Stimulated activated CD8-positive, alpha-beta memory T cell treated with anti-CD3 and anti-CD28 coated beads, Interleukin-15, amount 100 ng/mL, for 1 hour (primary cell): ENCODE measurements at regions not wholly inside any gene's neighbourhood (a gene's known extent, or its start where the extent isn't known, plus 50 kb on each side); places are given as distances from the start of the nearest gene placed in this dataset.

Experiments
- DNase-seq: peaks from one replicate; pipeline ENCODE4 v3.0.0-alpha.2; 2020; ENCODE audit warnings: low read depth

DNA sequence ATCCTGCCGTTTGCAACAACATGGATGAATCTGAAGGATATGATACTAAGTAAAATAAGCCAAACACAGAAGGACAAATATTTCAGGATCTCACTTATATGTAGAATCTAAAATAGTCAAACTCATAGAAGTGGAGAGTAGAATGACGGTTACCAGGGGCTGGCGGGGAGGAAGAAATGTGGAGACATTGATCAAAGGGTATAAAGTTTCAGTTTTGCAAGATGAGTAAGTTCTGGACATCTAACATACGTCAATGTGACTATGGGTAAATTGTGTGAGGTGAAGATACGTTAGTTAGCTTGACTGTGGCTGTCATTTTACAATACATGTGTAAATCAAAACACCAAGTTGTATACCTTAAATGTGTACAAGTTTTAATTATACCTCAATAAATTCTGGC lies 200.3 kb downstream of the SNX18 start:
- no peak for DNase-seq

DNA sequence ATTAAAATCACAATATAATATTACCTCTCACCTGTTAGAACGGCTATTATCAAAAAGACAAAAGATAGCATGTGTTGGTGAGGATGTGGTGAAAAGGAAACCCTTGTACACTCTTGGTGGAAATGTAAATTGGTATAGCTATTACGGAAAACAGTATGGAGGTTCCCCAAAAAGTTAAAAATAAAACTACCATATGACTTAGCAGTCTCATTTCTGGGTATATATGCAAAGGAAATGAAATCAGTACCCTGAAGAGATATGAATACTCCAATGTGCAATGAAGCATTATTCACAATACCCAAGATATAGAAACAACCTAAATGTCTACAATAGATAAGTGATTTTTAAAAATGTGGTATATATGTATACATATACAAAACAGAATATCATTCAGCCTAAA lies 199.9 kb downstream of the SNX18 start:
- DNase-seq, result no peak

DNA sequence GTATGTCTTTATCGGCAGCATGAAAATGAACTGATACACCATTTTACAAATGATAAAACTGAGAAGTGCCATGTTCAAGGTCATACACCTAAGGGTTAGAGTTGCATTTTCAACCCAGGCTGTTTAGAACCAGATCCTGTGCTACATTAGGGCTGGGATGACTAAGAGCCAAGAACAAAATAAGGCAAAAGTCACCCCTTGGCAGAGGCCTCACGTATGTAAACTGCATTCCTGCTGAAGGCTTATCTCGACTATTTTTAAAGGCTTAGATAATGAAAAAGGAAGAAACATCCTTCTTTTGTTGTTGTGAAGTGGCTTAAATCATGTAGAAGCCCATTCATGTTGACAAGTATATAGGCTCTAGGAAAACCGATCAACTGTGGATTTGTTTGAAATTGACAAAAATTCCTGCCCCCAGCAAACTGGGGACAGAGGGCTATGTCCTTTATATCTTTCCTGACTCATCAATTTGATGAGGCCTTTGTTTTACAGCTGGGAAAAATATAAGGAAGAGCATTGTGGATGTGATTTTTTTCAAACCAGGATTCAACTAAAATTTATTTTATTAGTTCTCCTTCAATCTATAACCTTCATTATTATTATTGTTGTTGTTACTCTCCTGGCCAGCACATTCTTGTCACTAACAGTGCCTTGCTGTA lies 196.5 kb downstream of the SNX18 start:
- DNase-seq, result no peak

DNA sequence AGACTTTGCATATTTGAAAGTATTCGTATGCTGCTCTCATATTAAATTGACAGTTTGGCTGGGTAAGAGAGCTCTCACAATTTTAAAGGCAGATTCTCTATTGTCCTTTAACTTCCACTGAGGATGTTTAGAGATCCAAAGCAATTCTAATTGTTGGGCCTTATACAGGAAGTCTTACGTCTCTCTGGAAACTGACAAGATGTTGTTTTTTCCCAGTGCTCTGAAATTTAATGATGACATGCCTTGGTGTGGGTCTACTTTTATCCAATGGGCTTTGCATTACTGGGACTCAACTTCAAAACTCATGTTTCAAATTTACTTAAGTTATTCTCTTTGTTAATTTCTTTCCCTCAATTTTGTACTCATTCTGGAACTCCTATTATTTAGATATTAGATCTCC lies 191.5 kb downstream of the SNX18 start:
- no peak for DNase-seq

DNA sequence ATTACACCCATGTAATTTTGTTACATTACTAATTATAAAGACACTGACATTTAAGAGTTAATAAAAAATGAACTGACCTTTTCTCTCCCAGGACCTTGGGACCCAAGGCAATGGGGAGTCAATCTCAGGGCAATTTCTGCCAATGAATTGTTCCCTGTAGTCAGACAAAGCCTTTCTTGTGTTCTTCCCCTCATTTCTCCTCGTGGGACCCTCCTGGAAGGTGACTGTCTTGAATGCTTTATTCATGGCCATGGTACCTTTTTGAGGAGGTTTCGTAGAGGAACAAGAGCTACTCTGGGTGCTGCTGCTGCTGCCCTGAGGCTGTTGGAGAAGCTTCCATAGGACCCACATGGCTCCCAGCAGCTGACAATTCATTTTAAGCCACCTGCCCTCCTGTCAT lies 190.3 kb downstream of the SNX18 start:
- DNase-seq, result no peak

DNA sequence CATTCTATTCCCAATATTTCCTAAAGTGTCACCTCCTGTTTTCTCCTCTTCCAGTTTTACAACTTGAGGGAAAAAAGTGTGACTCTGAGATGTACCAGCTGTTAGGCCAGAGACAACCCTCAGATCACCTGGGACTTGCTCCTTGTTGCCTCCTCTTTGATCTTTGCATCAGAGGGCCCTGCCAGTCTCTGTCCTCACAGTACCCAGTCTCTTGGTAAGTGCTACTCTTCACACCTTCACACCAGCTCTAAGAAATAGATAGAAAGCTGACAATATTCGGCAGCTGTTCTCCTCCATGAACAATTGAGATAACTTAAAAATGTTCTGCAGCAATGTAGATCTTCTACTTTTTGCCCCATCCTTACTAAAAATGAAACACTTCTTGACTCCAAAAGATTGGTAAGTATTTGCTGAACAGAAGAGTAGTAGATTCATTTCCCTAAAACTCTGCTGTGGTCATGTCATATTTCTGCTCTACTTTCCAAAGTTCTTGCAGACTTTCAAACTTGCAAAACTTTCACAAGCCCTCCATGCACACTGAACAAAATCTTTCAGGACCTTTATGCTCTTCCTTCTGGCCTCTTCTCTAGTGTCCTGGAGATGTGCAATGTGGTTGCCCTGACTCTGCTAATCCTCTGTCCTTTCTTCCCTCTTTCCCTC lies 188.6 kb downstream of the SNX18 start:
- DNase-seq, result no peak

DNA sequence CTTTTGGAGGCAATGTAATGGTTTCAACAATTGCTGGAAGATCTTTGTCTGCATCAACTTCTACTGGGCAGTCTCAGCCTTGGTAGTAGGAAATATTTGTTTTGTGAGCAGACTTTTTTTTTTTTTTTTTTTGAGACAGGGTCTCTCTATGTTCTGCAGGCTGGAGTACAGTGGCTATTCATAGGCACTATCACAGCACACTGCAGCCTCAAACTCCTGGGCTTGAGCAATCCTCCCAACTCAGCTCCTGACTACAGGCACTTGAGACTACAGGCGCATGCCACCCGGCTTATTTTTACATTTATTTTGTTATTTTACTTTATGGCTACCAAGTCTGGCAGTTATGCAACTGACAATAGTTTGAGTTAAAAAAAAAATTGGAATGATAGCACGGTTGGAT lies 187.3 kb downstream of the SNX18 start:
- DNase-seq, result no peak

DNA sequence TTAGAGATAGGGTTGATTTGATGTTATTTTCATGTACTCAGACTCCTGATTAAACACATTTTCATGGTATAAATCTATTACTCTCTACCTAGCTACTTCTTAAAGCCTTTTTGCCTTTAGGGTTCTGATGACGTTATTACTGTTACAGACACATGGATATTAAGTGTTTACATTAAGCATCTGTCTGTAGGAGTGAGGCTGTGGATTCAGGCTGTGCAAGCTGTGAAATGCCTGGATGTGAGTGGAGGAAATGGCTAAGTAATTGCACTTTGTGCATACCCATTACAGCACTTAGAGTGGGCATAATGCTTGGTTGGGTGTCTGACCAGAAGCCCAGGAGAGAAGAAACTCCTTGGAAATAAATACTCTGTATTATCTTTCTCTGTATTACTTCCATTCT lies 186.8 kb downstream of the SNX18 start:
- no peak for DNase-seq

DNA sequence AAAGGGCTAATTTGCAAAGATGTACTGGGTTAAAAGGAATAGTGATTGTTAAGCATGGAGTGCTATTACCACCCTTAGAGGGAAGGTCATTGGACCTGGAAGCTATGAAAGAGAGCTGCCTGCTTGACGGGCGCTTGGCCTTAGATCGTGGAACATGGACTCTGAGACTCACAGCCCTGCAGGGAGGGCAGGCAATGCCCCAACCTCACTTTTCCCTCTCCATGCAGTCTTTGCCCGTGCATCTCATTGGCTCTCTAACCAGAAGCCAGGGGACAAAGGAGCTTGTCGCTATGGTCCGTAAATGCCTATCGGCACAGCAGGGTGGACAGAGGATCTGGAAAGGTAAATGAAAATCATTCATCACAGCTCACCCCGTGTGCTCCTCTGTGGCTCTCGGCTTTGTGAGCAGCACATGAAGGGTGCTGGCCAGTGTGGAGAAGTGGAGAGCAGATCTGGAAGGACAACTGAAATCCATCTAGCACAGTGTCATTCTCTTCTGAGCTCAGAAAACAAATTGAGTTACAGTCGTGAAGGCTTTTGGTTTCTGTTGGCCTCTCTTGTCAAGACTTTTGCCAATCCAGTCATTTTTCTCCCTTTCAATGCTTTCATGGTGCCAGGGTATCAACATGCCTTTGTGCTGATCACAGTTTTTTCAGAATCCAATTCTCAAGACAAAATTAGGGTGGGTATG lies 186.2 kb downstream of the SNX18 start:
- no peak for DNase-seq

DNA sequence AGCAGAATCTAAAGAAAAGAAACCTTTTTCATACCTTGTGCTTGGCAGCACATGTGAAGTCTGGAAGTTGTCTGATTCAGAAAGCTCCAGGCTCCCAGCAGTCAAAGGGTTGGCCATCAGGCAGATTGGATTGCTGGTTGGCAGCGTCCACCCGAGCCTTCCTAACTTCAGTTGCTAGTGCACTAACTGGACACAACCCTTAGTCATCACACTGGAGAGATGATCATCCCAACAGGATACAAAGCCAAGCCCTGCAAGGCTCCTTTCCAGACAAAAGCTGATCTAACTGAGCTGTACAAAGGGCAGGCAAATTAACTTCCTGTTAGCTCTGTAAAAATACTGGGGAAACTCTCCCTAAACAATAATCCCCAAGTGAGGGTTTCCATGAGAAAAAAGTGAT lies 185.6 kb downstream of the SNX18 start:
- no peak for DNase-seq

DNA sequence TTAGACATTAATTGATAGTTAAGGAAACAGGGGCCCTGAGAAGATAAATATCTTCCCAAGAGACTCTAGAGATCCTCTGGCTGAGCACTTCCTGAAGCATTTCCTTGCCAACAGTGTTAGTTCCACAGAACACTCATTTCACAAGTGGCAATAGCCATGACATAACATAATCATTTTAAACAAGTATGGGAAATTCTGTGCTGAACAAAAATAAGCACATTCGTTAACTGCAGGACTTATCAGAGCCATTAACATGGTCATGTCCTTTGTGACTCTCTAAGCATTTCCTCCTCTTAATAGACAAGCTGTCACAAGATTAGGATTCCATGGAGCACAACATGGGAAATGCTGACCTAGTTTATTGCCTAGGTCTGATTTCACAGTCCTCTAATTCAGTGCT lies 184.9 kb downstream of the SNX18 start:
- DNase-seq, result no peak

DNA sequence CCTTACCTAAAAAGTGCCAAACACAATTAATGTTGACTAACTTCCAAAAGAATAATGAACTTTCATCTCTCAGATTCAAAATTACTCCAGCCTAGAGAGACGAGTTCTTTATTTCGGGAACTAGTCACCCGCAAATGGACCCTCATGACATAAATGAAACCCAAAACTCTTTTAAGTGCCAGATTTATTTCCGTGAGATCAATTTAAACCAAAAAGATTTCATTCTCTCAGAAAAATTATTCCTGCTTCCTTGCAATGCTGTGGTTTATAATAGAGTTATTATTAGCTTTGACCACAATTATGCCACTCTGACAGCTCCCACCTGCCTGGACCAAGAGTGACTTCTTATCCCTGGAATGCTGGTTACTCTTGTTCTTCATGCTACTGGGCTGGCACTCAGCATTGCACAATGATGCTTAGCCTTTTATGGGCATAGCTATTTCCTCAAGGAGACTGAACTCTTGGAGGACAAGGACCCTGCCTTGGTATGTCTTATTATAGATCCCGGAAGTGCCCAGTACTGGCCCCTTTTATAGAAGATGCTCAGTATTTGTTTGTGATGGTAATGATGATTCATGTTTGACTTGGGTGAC lies 183.5 kb downstream of the SNX18 start:
- DNase-seq, result no peak

DNA sequence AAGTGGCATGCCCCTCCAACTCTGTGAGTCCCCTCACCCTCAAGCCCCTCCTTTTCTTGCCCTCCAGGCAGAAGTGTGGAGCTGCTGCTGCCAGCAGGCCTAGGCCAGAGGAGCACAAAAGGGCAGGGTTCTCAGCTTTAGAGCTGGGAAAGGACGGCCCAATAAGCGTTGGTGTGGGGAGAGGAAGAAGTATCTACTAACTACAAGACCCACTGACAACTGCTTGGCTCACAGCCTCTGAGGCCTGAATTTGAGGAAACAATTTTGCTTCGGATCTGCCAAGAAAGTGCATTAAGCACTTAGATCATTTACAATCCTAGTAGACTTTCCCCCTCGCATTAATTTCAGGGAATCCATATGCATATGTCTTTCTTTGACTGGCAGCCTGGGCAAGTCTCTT lies 179.4 kb downstream of the SNX18 start:
- DNase-seq, result no peak

DNA sequence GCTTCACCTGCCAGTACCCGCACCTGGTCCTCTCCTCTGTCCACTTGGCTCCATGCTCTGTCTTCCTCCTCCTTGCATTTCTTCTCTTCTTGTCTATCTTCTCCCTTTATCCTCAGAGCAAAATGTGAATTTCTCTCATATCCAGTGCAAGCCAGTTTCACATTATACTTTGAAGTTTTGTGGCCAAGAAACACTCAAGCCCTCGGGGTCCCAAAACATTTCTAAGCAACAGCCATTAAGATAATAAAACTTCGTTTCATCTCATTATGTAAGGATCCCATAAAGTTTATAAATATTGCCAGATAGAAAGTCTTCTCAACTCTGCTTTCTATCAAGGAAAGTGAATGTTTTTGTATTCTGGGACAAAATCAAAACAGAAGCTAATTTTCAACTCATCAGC lies 178.8 kb downstream of the SNX18 start:
- DNase-seq, result no peak

DNA sequence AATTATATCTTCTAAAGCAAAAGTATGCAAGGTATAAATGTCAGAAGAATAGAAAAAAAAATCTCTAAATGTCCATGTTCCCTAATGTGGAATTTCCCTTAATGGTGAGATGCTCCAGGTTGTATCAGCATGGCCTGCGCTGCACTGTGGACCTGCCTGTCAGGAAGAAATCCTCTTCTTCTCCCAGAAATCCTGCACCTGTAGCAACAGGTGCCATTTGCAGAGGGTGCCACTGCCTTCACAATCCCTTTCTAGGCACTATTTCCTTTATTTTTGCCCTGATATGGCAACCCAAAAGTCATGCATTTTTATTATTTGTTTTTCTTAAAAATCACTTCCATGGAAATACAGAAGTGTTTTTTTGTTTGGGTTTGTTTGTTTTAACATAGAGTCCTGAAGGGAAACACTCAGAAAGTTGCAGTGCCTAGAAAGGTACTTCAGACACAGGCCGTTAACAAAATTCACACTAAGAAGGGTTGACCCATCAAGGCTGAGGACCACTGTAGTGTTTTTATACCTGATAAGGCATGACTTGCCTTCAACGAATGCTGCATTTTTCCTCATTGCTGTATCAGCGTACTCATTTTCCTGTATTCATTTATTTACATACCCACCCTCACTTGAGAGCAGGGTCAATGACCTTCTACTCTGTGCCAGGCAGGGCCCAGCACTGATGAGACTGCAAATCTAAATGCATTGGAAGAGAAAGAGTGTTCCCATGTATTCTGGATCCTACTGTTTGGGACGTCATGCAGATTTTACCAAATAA lies 177.8 kb downstream of the SNX18 start:
- DNase-seq, result no peak

DNA sequence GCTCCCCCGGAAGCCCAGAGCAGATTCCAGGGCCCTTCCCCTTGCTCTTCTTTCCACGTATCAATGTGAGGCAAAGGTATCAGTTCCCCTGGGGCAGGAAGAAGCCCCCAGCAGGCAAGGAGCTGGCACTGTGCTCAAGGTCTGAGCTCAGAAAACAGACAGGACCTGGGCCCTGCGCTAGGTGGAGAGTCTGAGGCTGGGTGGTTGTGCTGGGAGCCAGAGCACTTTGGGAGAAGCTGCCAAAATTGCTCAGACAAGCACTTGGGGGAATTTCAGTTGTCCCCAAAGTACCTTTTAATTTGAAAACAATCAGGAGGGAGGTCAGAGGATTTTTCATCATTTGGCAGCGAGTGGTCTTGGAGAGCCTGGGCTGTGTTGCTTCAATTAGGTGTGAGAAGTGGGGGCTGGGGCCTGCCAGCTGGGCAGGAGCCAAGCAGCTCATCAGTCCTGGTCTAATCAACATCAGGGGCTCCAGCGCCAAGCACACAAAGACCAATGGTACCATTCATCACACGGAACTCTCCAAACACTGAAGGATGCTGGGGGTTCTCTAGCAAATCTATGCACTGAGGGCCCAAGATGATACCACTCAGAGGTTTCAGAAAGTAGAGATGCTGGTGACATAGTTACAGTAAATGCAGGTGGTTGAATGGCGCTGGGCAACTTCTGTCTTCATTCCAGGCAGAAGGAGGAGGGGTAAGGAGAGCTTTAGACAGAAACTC lies 176.5 kb downstream of the SNX18 start:
- no peak for DNase-seq

DNA sequence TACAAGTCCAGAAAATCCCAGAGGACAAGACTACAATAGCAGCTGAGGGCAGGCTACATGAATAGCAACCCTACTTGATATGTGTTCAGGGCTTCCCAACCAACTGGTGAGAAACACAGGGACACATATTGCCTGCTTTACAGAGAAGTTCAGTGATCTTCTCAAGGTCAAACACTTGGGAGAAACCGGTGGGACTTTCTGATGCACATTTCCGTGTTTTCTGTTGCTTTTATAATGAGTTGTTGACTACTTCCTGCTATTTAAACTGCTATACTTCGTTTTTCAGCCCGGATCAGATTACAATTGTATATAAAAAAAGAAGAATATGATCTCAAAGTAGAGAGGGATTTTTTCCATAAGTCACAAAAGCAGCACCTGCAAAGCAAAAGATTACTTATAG lies 175.1 kb downstream of the SNX18 start:
- DNase-seq, result no peak

DNA sequence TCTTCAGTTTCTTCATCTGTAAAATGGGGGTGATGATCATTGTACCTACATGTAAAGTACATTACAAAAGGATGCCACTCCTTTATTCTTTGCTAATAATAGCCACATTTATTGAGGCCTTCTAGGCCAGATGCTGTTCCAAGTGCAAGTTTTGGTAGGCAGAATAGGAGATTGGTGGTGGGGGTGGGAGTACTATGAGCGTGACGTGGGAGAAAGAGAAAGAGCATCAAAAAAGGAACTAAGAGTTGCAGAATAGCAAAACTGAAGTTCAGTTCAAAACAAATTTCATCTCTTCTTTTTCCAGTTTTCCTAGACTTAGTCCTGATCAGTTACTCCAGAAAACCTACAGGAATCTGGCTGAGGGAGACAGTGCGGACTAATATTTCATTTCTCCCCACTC lies 174.1 kb downstream of the SNX18 start:
- no peak for DNase-seq

DNA sequence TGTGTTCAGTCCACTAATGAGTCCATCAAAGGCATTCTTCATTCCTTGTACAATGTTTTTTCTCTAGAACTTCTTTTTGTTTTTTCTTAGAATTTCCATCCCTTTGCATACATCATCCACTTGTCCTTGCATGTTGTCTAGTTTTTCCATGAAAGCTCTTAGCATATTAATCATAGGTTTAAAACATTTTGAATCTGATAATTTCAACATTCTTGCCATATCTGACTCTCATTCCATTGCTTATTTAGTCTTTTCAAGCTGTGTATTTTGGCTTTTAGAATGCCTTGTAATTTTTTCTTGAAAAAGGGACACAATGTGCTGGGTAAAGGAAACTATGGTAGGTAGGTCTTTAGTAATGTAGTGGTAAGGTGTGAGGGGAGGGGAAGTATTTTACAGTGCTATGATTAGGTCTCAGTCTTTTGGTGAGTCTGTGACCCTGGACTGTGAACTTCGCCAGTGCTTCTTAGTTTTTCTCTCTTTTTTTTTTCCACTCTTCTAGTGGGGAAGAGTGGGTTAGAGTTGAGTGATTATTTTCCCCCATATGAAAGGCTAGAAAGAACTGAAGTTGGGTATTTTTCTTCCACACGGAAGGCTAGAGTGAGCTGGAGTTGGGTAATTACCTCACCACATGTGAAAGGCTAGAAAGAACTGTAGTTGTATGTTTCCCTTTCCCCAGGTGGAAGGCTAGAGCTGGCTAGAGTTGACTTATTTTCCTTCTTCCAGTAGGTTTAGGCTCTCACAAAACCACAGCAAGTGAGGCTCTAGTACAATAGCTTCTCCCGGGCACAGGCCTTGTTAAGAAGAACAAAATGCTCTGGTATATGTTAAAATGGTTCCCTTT lies 172.1 kb downstream of the SNX18 start:
- no peak for DNase-seq

DNA sequence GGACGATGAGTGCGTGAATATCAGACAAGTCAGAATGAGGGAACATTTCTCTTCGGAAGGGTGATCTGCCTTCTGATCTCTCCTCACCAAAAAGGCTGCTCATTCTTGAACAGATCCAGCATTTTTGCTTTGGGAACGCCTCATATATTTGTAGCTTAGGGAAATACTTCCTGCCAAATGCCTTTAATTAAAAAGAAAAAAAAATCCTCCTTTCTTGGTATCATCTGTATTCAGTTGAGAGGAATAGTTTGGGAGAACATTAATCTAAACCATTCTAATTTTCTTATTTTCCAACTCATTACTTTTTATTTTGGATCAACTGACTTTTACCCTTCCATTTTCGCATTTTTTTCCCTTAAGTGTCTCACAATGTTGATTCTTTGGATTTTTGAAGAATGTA lies 163.4 kb downstream of the SNX18 start:
- DNase-seq, result no peak

DNA sequence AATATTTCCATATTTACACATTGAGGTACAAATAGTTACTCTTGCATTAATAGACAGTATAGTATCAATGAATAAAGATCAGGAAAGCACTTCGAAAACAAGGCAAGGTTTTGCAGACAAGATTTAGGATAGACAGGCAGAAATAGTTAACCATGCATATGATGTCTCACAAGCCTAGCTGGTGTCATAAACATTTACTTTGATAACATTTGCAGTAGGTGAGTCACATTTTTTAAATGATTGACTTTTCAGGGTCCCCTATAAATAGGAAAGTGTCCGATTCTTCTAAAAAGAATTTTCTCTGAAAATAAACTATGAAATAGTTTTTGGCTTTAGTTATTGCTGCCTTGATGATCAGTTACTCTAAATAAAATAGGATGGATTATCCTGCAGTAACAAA lies 162.1 kb downstream of the SNX18 start:
- DNase-seq, result no peak
